ENCODE measurements at regions not wholly inside any gene's neighbourhood (a gene's known extent, or its start where the extent isn't known, plus 50 kb on each side); places are given as distances from the start of the nearest gene placed in this dataset.
"Not testable (repeated sequence)": the region's sequence is repeated elsewhere in the genome, so short reads cannot be mapped to it uniquely, and the experiment has no call there.

GRCh38 chr3:187481426-187481825 is 113.2 kb downstream of the RTP4 start:
- Mint-ChIP-seq H3K36me3 (no peaks in the 10 kb centered on the region), H3K27ac (no peak overlapping the region), H3K27me3 (peaks cover 14% of the 10 kb centered on the region), H3K4me3 (no peak overlapping the region), H3K4me1 (no peaks in the 10 kb centered on the region), H3K9me3 (peaks cover under 1% of the 10 kb centered on the region)
- CTCF ChIA-PET = no interaction called here
- DNase-seq = no peak

DNA sequence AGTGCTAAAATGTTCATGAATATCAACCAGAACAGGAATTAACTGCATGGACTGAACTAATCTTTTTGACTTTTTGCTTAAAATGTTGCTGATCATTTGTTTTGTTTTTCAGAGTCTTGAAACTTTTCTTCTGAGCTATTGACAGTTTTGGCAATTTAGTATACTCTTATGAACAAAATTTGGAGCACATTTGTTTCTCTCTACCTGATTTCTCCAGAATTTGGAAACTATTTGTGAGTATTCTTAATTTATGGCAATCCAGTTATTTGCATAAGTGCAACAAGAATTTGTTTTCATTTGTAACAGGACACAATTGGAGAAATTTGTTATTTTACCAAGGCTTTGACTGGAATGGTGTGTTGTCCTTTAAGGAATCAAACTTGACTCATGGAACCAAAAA is 107.4 kb downstream of the RTP4 start:
- H3K4me1 Mint-ChIP-seq, H3K36me3 Mint-ChIP-seq, H3K4me3 Mint-ChIP-seq, H3K27ac Mint-ChIP-seq, DNase-seq, CTCF ChIA-PET: not testable (repeated sequence)
- Mint-ChIP-seq H3K27me3 (peaks cover 14% of the 10 kb centered on the region), H3K9me3 (peaks cover 13% of the 10 kb centered on the region)

- no peaks in the 10 kb centered on the region for H3K4me1 Mint-ChIP-seq
- H3K27ac Mint-ChIP-seq = no peak overlapping the region
- peaks cover 13% of the 10 kb centered on the region for H3K9me3 Mint-ChIP-seq
- CTCF ChIA-PET = no interaction called here
- no peak overlapping the region for H3K4me3 Mint-ChIP-seq
- peaks cover 19% of the 10 kb centered on the region for H3K27me3 Mint-ChIP-seq
- H3K36me3 Mint-ChIP-seq = no peaks in the 10 kb centered on the region
- no peak for DNase-seq
Observed at GRCh38 chr3:187473778-187474406, 105.7 kb downstream of the RTP4 start.

DNA sequence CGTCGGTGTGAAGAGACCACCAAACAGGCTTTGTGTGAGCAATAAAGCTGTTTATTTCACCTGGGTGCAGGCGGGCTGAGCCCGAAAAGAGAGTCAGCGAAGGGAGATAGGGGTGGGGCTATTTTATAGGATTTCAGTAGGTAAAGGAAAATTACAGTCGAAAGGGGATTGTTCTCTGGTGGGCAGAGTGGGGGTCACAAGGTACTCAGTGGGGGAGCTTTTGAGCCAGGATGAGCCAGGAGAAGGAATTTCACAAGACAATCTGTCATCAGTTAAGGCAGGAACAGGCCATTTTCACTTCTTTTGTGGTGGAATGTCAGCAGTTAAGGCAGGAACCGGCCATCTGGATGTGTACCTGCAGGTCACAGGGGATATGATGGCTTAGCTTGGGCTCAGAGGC is 98.1 kb downstream of the RTP4 start:
- peaks cover 24% of the 10 kb centered on the region for H3K27me3 Mint-ChIP-seq
- CTCF ChIA-PET, DNase-seq: not testable (repeated sequence)

GRCh38 chr3:187465503-187465902 is 97.3 kb downstream of the RTP4 start:
- Mint-ChIP-seq H3K4me1 (no peaks in the 10 kb centered on the region), H3K27me3 (peaks cover 16% of the 10 kb centered on the region), H3K4me3 (no peak overlapping the region), H3K36me3 (no peaks in the 10 kb centered on the region), H3K27ac (no peak overlapping the region), H3K9me3 (no peaks in the 10 kb centered on the region)
- CTCF ChIA-PET = no interaction called here
- no peak for DNase-seq

More for the DNA sequence above, 98.1 kb downstream of the RTP4 start:
- not testable (repeated sequence) for H3K4me3 Mint-ChIP-seq, H3K27ac Mint-ChIP-seq, H3K9me3 Mint-ChIP-seq, H3K4me1 Mint-ChIP-seq, H3K36me3 Mint-ChIP-seq

- Mint-ChIP-seq H3K4me3 (no peak overlapping the region), H3K36me3 (no peaks in the 10 kb centered on the region), H3K27ac (no peak overlapping the region), H3K27me3 (peaks cover 19% of the 10 kb centered on the region), H3K9me3 (no peaks in the 10 kb centered on the region), H3K4me1 (no peaks in the 10 kb centered on the region)
- DNase-seq = no peak
- CTCF ChIA-PET = no interaction called here
Observed at GRCh38 chr3:187464682-187465081, 96.5 kb downstream of the RTP4 start.

GRCh38 chr3:187458921-187459320 is 90.7 kb downstream of the RTP4 start:
- peaks cover 28% of the 10 kb centered on the region for H3K27me3 Mint-ChIP-seq
- H3K27ac Mint-ChIP-seq = no peak overlapping the region
- H3K9me3 Mint-ChIP-seq = no peaks in the 10 kb centered on the region
- H3K4me3 Mint-ChIP-seq = no peak overlapping the region
- CTCF ChIA-PET = no interaction called here
- no peaks in the 10 kb centered on the region for H3K36me3 Mint-ChIP-seq
- DNase-seq = no peak
- no peaks in the 10 kb centered on the region for H3K4me1 Mint-ChIP-seq

GRCh38 chr3:187458383-187458782 is 90.2 kb downstream of the RTP4 start:
- DNase-seq = no peak
- Mint-ChIP-seq H3K4me1 (no peaks in the 10 kb centered on the region), H3K27me3 (peaks cover 28% of the 10 kb centered on the region), H3K36me3 (no peaks in the 10 kb centered on the region), H3K27ac (no peak overlapping the region), H3K4me3 (no peak overlapping the region), H3K9me3 (no peaks in the 10 kb centered on the region)
- CTCF ChIA-PET = interaction anchor here (1.1 kb wide), 1 partner anchor 139 kb away, joined by 4 read pairs; no protein-coding TSS in a partner anchor

GRCh38 chr3:187456250-187456649 is 88.1 kb downstream of the RTP4 start:
- no peaks in the 10 kb centered on the region for H3K9me3 Mint-ChIP-seq
- no peaks in the 10 kb centered on the region for H3K36me3 Mint-ChIP-seq
- peaks cover 20% of the 10 kb centered on the region for H3K27me3 Mint-ChIP-seq
- no peaks in the 10 kb centered on the region for H3K4me1 Mint-ChIP-seq
- H3K4me3 Mint-ChIP-seq = no peak overlapping the region
- no peak overlapping the region for H3K27ac Mint-ChIP-seq
- CTCF ChIA-PET = no interaction called here
- no peak for DNase-seq

GRCh38 chr3:187454085-187454815 is 86.1 kb downstream of the RTP4 start:
- peaks cover 15% of the 10 kb centered on the region for H3K27me3 Mint-ChIP-seq
- no peaks in the 10 kb centered on the region for H3K4me1 Mint-ChIP-seq
- DNase-seq = no peak
- CTCF ChIA-PET = no interaction called here
- H3K4me3 Mint-ChIP-seq = no peak overlapping the region
- no peak overlapping the region for H3K27ac Mint-ChIP-seq
- H3K9me3 Mint-ChIP-seq = no peaks in the 10 kb centered on the region
- H3K36me3 Mint-ChIP-seq = no peaks in the 10 kb centered on the region

DNA sequence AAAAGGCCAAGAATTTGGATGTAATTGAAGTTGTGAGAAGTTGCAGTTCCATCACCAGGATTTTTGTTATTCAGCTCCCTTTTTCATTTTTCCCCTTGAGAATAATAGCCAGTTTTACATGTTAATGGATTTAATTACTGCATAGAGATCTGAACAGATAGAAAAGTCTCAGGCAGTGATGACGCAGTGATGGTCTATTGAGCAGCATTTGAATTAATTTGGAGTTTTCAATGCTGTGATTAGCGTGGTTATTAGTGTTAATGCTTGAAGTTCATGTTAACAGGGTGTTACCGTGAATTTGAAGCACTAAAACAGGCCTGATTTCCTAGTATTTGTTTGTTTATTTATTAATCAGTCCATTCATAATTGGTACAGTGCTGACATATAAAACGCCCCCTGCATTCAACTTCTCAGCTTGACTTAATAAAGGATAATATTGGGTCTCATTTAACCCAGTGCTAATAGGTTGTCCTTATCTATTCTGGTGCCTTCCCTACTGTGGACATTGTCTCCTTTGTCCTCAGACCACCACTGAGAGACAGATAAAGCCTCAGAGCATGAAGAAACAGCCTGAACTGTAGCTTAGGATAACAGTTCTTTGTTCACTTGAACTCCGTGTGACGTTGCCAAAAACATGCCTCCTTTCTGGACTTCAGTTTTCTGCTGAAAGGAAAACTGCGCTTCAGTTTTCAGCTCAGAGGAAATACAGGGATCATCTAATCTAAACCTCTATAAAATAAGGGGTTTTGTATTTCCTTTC is 82.4 kb downstream of the RTP4 start:
- CTCF ChIA-PET = interaction anchor here (0.5 kb wide), 1 partner anchor 106 kb away, joined by 3 read pairs; no protein-coding TSS in a partner anchor
- Mint-ChIP-seq H3K36me3 (no peaks in the 10 kb centered on the region), H3K27me3 (peaks cover 13% of the 10 kb centered on the region), H3K27ac (no peak overlapping the region), H3K4me3 (no peak overlapping the region), H3K4me1 (no peaks in the 10 kb centered on the region), H3K9me3 (no peaks in the 10 kb centered on the region)
- DNase-seq = no peak

DNA sequence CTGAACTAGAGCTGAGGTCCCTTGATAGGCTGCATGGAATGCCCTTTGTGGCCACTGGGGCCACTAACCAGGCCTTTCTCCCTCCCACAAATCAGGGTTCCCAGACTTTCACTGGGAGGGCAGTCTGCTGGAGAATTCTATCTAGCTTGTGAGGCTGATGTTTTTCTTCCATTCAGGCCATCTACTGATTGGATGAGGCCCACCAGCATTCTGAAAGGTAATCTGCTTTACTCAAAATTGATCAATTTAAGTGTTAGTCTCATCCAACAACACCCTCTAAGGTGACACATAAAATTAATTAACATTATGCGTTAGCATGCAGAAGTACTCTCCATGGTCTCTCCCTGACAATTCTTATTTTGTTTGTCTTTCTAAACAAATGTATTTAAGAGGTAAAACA is 80.5 kb downstream of the RTP4 start:
- Mint-ChIP-seq H3K4me3 (no peak overlapping the region), H3K4me1 (no peaks in the 10 kb centered on the region), H3K9me3 (no peaks in the 10 kb centered on the region), H3K27me3 (peaks cover 13% of the 10 kb centered on the region), H3K36me3 (no peaks in the 10 kb centered on the region), H3K27ac (no peak overlapping the region)
- DNase-seq = no peak
- CTCF ChIA-PET = interaction anchor here (2.1 kb wide), 1 partner anchor 129 kb away, joined by 10 read pairs; no protein-coding TSS in a partner anchor

DNA sequence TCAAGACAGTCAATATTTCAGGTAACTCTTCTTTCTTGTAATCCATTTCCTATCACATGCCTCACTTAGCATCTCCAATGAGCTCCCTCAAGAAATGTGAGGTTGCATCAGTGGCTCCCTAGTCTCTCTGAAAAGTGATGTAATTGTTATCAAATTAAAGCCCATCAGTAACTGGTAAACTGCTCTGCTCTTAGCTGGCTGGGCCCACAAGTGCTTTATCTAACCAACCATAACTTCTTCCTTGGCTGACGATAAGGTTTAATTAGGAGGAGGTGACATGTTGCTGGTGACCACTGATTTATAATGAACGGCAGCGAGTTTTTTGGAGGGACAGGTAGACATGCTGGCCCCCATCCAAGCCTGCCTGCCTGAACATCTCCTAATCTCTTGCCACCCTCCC is 79.6 kb downstream of the RTP4 start:
- Mint-ChIP-seq H3K36me3 (no peaks in the 10 kb centered on the region), H3K9me3 (no peaks in the 10 kb centered on the region), H3K4me3 (no peak overlapping the region), H3K27ac (no peak overlapping the region), H3K27me3 (peaks cover 13% of the 10 kb centered on the region), H3K4me1 (no peaks in the 10 kb centered on the region)
- CTCF ChIA-PET = interaction anchor here (2.1 kb wide), 1 partner anchor 128 kb away, joined by 10 read pairs; no protein-coding TSS in a partner anchor
- DNase-seq = no peak

- Mint-ChIP-seq H3K9me3 (no peaks in the 10 kb centered on the region), H3K4me1 (no peaks in the 10 kb centered on the region), H3K36me3 (no peaks in the 10 kb centered on the region), H3K4me3 (no peak overlapping the region), H3K27ac (no peak overlapping the region), H3K27me3 (peaks cover 9% of the 10 kb centered on the region)
- CTCF ChIA-PET = interaction anchor here (0.8 kb wide), 1 partner anchor 126 kb away, joined by 3 read pairs; no protein-coding TSS in a partner anchor
- DNase-seq = no peak
Observed at GRCh38 chr3:187445356-187445755, 77.2 kb downstream of the RTP4 start.
